Bone marrow (tissue), 2 donors: ENCODE measurements at regions not wholly inside any gene's neighbourhood (a gene's known extent, or its start where the extent isn't known, plus 50 kb on each side); places are given as distances from the start of the nearest gene placed in this dataset.
A peak's percentile ranks its signal among the peaks of the same experiment; 100 is the strongest.
"Not testable (repeated sequence)": the region's sequence is repeated elsewhere in the genome, so short reads cannot be mapped to it uniquely, and the experiment has no call there.

Experiments used
- DNase-seq, 2 donors: peaks; one replicate each; lab custom pipeline; 2025; lab: John Stamatoyannopoulos, UW

DNA sequence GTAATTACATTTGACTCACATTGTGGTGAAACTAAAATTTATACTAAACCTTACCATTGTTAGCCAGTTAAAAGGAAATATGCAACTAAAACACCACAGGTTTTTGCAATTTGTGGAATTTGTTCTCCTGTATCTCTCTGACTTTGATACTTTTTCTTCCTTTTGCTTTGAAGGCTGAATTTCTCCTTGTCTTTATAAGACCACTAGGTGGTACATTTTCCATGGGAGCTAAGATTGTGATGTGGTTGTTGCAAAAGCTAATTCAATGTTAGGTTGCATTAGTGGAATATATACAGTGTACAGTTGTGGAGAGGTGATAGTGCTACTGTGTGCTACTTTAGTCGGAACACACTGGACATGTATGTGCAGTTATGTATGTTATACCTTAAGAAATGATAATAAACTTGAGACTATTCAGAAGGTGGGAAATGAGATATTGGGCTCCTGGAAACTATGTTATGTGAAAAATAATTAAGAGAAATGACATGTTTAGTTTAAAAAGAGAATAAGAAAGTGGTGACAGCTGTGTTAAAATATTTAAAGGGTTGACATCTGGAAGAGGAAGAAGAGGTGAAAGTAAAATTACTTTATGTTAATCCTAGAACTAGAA is 70.3 kb downstream of the ARL9 start:
- DNase-seq = peak in 1 of 2 donors; percentile 38

DNA sequence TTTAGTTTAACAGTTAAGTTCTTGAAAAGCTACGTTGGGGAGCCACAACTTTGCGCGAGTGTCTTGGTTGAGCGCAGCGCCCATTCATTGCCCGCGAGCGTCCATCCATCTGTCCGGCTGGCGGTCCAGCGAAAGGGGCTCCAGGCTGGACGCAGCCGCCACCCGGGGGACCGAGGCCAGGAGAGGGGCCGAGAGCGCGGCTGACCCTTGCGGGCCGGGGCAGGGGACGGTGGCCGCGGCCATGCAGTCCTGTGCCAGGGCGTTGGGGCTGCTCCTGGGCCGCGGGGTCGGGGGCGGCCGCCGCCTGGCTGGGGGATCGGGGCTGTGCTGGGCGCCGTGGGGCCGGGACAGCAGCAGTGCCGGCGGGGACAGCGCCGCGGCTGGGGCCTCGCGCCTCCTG is 86.8 kb downstream of the ARL9 start:
- not testable (repeated sequence) for DNase-seq
